SK-N-SH (cell line): ENCODE measurements at regions not wholly inside any gene's neighbourhood (a gene's known extent, or its start where the extent isn't known, plus 50 kb on each side); places are given as distances from the start of the nearest gene placed in this dataset.
"Not testable (repeated sequence)": the region's sequence is repeated elsewhere in the genome, so short reads cannot be mapped to it uniquely, and the experiment has no call there.

Experiments
- CHD2 ChIP-seq: fragments of 150-350 bp; IDR thresholded peaks from 2 replicates; pipeline ENCODE4 v1.6.1; 2018; ENCODE audit warnings: low read length; ENCODE audit not compliant: partially characterized antibody
- CTCF ChIP-seq: fragments of 200-600 bp; sonication (generic); IDR thresholded peaks from 2 replicates; pipeline ENCODE4 v1.6.1; 2017; ENCODE audit warnings: antibody characterized with exemption, mild to moderate bottlenecking, moderate library complexity
- ELF1 ChIP-seq: IDR thresholded peaks from 2 replicates; pipeline ENCODE4 v1.4.0; 2012
- EP300 ChIP-seq, 2 experiments: IDR thresholded peaks; 2 replicates each; pipeline versions ENCODE4 v1.4.0 to v1.6.1; 2012; ENCODE audit warnings: borderline replicate concordance in 1 of 2, low read depth in 1 of 2, low read length in 1 of 2
- EZH2phosphoT487 ChIP-seq: fragments of 200-600 bp; sonication (generic); IDR thresholded peaks from 2 replicates; pipeline ENCODE4 v1.6.1; 2017; ENCODE audit warnings: low read depth, mixed run types, mild to moderate bottlenecking, antibody characterized with exemption, moderate library complexity, borderline replicate concordance
- GATA2 ChIP-seq: sonication (generic); formaldehyde crosslinking; IDR thresholded peaks from 2 replicates; pipeline ENCODE4 v1.5.0; 2020; ENCODE audit warnings: mild to moderate bottlenecking, missing genetic modification reagents
- JUND ChIP-seq: IDR thresholded peaks from 2 replicates; pipeline ENCODE4 v1.4.0; 2012
- NRF1 ChIP-seq: IDR thresholded peaks from 2 replicates; pipeline ENCODE4 v1.6.1; 2012; ENCODE audit warnings: low read depth, mild to moderate bottlenecking, low read length
- REST ChIP-seq: IDR thresholded peaks from 2 replicates; pipeline ENCODE4 v1.6.1; 2012; ENCODE audit warnings: mild to moderate bottlenecking, low read depth, low read length, moderate library complexity
- RXRA ChIP-seq: IDR thresholded peaks from 2 replicates; pipeline ENCODE4 v1.4.0; 2012; ENCODE audit warnings: low read depth, mild to moderate bottlenecking, borderline replicate concordance
- SIN3A ChIP-seq: IDR thresholded peaks from 2 replicates; pipeline ENCODE4 v1.6.1; 2012; ENCODE audit warnings: low read depth, mild to moderate bottlenecking, low read length, moderate library complexity, borderline replicate concordance
- SMC3 ChIP-seq: IDR thresholded peaks from 2 replicates; pipeline ENCODE4 v1.6.1; 2012; ENCODE audit warnings: low read depth, low read length, improper control_type of control experiment
- TCF12 ChIP-seq: IDR thresholded peaks from 2 replicates; pipeline ENCODE4 v1.4.0; 2012
- USF2 ChIP-seq: fragments of 150-350 bp; IDR thresholded peaks from 2 replicates; pipeline ENCODE4 v1.6.1; 2017; ENCODE audit warnings: antibody characterized with exemption, low read length, low read depth, borderline replicate concordance

- not testable (repeated sequence) for TF ChIP-seq CTCF; JUND; USF2; SIN3A; CHD2; REST; EP300 (IDR thresholded peaks at IDR 0.05; ENCODE audit: borderline replicate concordance in 1 of 2, low read depth in 1 of 2, low read length in 1 of 2); EZH2phosphoT487; SMC3; GATA2 (CRISPR knock-in tag); NRF1; RXRA; ELF1; TCF12
Observed at GRCh38 chr15:77876107-77876820, 201.2 kb downstream of the TBC1D2B start.
